ENCODE measurements at regions not wholly inside any gene's neighbourhood (a gene's known extent, or its start where the extent isn't known, plus 50 kb on each side); places are given as distances from the start of the nearest gene placed in this dataset.

GRCh38 chr2:12163866-12164265, 417.4 kb downstream of the LPIN1 start:
- no peak for TF ChIP-seq EZH2 (IDR thresholded peaks at IDR 0.05; ENCODE audit: borderline replicate concordance, low read depth, low read length, severe bottlenecking)
- no peak for TF ChIP-seq CTCF (IDR thresholded peaks at IDR 0.05; ENCODE audit: borderline replicate concordance, extremely low read depth, low read length, poor library complexity, severe bottlenecking)
